IPS-15b (cell line): ENCODE measurements at regions not wholly inside any gene's neighbourhood (a gene's known extent, or its start where the extent isn't known, plus 50 kb on each side); places are given as distances from the start of the nearest gene placed in this dataset.
"Not testable (repeated sequence)": the region's sequence is repeated elsewhere in the genome, so short reads cannot be mapped to it uniquely, and the experiment has no call there.

Experiments
- H3K27me3 ChIP-seq: one replicate; pipeline ENCODE4 v1.6.1; 2013; ENCODE audit warnings: low read length; ENCODE audit not compliant: control insufficient read depth, insufficient read depth
- H3K36me3 ChIP-seq: one replicate; pipeline ENCODE4 v1.6.1; 2013; ENCODE audit warnings: low read length; ENCODE audit not compliant: control insufficient read depth, insufficient read depth
- H3K4me1 ChIP-seq: one replicate; pipeline ENCODE4 v1.6.1; 2013; ENCODE audit warnings: mild to moderate bottlenecking, low read length; ENCODE audit not compliant: control insufficient read depth, insufficient read depth
- H3K4me3 ChIP-seq: one replicate; pipeline ENCODE4 v1.5.1; 2013; ENCODE audit warnings: low read depth, low read length
- H3K9ac ChIP-seq: one replicate; pipeline ENCODE4 v1.6.1; 2013; ENCODE audit warnings: low read depth, mild to moderate bottlenecking, low read length
- H3K9me3 ChIP-seq: one replicate; pipeline ENCODE4 v1.6.1; 2013; ENCODE audit warnings: mild to moderate bottlenecking, low read length; ENCODE audit not compliant: control insufficient read depth, insufficient read depth

DNA sequence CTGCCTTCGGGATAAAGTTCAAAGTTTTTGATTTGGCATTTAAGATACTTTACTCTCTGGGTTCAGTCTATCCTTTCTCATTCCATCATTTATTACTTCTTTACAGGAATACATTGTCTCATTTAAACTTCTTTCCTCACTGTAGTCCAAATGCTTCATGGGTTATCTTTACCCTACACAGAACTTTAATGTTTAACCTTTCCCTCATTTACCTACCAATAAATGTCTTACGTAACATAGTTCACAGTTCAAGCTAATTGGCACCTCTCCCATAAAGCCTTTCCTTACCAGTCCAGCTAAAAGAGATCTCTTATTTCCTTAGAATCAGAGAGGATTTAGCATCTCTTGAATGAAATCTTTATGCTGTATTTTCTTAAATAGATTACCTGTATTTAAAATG lies 476.3 kb upstream of the SEL1L start:
- Histone ChIP-seq H3K4me3 (no peak overlapping the region), H3K4me1 (no peaks in the 10 kb centered on the region), H3K36me3 (no peaks in the 10 kb centered on the region), H3K27me3 (no peaks in the 10 kb centered on the region), H3K9me3 (no peaks in the 10 kb centered on the region), H3K9ac (no peak overlapping the region)

DNA sequence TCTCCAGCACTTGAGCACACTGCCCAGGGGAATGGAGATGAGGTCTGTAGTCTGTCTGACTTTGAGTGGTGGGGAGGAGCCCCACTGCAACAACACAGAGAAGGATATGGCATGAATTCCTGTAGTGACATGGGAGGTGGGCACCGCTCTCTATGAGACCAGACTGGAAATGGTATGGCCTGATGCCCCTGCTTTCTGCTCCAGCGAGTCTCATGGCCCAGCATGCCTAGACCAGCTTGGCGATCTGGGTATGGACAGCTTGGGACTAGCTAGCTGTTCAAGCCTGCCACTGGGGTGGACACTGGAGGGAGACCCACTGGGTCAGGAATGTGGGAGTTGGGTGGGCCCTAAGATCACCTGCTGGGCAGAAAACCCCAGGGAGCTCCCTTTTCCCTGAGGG lies 477.8 kb upstream of the SEL1L start:
- Histone ChIP-seq H3K9ac (no peak overlapping the region), H3K36me3 (no peaks in the 10 kb centered on the region), H3K4me3 (no peak overlapping the region), H3K27me3 (no peaks in the 10 kb centered on the region), H3K4me1 (no peaks in the 10 kb centered on the region), H3K9me3 (no peaks in the 10 kb centered on the region)

DNA sequence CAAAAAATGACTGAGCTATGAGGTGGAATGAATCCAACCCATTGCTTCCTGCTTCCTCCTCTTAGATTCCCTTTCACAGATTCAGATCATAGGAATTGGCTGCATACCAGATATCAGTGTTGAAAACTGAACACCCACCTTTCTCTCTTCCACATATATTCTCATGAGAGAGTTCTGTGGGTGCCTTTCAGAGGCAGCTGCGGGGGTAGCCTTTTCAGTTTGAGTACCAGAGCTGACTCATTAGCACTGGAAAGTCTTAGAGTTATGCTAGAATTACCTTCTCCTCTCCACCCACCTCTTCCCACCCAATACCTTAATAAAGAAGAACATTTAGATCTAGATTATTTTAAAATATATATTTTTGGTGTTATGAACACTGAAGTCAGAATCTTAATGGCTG lies 495.4 kb upstream of the SEL1L start:
- Histone ChIP-seq H3K27me3 (no peaks in the 10 kb centered on the region), H3K9ac (no peak overlapping the region), H3K9me3 (peaks cover 3% of the 10 kb centered on the region), H3K4me3 (no peak overlapping the region), H3K36me3 (no peaks in the 10 kb centered on the region), H3K4me1 (no peaks in the 10 kb centered on the region)

DNA sequence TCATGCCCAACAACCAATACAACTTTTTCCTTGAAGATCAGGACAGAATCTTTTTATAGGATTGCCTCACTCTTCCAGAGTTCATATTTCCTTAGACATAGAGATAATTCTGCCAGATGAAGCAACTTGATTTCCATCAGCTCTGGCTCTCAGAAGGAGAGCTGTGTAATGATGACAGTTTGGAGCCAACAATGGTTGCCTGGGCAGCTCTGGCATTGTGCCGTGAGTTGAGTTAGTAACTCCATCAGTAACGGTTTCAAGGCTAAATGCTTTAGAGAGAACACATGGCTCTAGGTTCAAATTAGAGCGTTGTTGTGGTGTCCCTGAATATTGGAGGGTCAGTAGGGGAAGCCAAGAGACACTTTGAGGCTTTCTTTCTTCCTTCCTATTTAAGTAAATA lies 501.7 kb upstream of the SEL1L start:
- Histone ChIP-seq H3K36me3 (no peaks in the 10 kb centered on the region), H3K9me3 (no peaks in the 10 kb centered on the region), H3K27me3 (no peaks in the 10 kb centered on the region), H3K4me1 (no peaks in the 10 kb centered on the region), H3K4me3 (no peak overlapping the region), H3K9ac (no peak overlapping the region)

DNA sequence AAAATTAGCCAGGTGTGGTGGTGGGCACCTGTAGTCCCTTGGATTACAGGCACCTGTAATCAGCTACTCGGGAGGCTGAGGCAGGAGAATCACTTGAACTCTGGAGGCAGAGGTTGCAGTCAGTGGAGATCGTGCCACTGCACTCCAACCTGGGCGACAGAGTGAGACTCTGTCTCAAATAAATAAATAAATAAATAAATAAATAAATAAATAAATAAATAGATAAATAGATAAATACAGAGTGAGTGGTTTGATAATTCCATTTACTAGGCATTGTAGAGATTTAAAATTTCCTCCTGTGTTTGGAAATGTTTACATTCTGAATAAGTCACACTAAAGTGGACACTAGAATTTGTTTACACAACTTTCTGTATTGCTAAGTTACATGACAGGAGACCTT lies 504.4 kb upstream of the SEL1L start:
- not testable (repeated sequence) for H3K27me3 ChIP-seq, H3K9me3 ChIP-seq, H3K9ac ChIP-seq, H3K4me1 ChIP-seq, H3K4me3 ChIP-seq, H3K36me3 ChIP-seq

DNA sequence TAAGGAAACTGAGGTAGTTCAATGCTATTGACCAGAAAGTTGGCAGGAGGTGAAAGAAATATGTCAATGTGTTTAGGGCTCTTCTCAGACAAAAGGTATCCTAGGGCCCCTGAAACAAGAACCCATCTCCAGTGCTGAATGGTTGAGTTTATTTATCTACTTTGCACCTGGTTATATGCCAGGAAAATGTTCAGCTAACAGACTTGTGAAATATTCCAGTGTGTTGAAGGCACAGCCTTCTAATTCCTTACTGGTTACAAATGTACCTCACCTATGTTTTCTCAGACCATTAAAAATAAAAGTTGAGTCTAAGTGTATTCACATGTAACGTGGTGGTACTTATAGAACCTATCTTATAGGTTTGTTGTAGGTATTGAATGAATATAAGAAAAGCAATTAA lies 511.7 kb upstream of the SEL1L start:
- Histone ChIP-seq H3K9me3 (no peaks in the 10 kb centered on the region), H3K27me3 (no peaks in the 10 kb centered on the region)

DNA sequence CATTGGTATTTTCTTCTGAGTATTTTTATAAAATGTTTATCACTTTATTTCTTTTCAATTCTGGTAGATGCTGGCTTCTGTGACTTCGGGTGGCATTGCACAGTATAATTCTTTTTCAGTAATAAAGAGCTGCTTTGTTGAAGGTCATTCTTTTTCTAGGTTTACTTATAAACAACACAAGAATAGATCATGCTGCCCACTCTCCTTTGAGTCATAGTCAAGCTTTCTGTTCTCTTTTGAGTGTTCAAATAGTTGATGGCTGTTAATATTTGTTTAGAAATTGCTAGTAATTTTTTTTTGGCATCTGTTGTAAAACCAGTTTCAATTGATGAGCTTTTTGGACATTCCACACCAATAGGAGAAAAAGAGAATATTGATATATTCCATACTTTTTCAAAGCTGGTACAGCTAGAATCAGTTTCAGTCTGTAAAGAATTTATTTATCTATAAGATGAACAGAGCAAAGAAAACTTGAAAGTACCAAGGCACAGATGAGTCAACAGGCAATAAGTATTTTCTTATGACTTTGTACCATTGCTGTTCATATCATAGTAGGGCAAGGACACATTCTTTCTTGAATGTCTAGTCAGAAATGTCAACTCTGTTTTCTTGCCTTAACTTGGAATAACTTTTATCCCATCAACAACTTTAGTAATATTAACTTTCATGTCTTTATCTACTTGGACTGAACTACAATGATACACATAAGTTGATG lies 513.0 kb upstream of the SEL1L start:
- Histone ChIP-seq H3K9ac (no peak overlapping the region), H3K4me3 (no peak overlapping the region), H3K4me1 (no peaks in the 10 kb centered on the region), H3K36me3 (no peaks in the 10 kb centered on the region), H3K27me3 (no peaks in the 10 kb centered on the region), H3K9me3 (no peaks in the 10 kb centered on the region)

More for the DNA sequence above, 511.7 kb upstream of the SEL1L start:
- Histone ChIP-seq H3K36me3 (no peaks in the 10 kb centered on the region), H3K4me3 (no peak overlapping the region), H3K9ac (no peak overlapping the region), H3K4me1 (no peaks in the 10 kb centered on the region)

DNA sequence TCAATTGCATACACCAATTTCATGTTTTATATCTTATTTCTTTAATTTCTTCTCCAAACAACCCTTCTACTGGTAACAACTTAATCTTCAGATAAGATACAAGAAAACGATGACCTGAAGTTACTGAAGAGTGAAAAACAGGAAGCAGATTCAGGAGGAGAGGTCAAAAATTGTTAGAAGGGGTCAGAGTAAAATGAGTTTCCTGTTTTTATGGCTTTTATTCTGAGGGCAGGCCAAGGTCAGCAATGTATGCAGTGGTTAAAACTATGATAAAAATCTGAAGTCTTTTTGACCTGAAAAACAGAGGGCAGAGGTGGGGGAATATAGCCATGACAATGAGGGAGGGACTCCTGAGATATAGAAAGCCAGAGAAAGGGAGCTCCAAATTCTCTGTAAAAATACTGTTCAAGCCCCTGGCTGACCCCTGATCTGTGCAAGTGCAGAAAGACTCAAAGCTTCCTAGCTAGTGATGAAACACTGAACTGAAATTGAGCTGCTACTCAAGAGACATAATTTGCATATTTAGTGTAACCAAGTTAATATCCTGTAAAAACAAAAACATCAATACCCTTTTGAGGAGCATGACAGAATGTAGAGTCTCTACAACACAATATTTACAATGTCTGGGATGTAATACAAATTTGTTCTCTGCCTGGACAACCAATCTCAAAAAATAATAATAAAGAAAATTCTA lies 514.3 kb upstream of the SEL1L start:
- Histone ChIP-seq H3K4me3 (no peak overlapping the region), H3K4me1 (no peaks in the 10 kb centered on the region), H3K9me3 (no peaks in the 10 kb centered on the region), H3K9ac (no peak overlapping the region), H3K27me3 (no peaks in the 10 kb centered on the region), H3K36me3 (no peaks in the 10 kb centered on the region)

DNA sequence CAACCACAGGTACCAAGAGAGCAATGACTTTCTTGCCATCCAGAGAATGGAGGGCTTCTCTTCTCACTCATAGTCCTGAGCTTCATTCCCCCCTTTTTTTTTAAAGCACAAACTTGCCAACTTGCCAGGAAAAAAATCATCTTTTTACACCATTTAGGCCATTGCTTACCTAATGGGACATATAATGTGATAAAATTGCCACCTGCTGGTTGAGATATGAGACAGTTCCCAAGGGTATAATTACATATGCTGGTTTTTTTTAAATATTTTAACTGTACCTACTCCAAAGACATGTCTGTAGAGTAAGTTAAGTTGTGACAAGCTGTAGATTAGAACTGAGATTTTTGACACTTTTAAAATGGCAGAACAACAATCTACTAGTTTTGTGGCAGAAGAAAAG lies 519.1 kb upstream of the SEL1L start:
- Histone ChIP-seq H3K4me3 (no peak overlapping the region), H3K4me1 (no peaks in the 10 kb centered on the region), H3K27me3 (no peaks in the 10 kb centered on the region), H3K36me3 (no peaks in the 10 kb centered on the region), H3K9ac (no peak overlapping the region), H3K9me3 (no peaks in the 10 kb centered on the region)

DNA sequence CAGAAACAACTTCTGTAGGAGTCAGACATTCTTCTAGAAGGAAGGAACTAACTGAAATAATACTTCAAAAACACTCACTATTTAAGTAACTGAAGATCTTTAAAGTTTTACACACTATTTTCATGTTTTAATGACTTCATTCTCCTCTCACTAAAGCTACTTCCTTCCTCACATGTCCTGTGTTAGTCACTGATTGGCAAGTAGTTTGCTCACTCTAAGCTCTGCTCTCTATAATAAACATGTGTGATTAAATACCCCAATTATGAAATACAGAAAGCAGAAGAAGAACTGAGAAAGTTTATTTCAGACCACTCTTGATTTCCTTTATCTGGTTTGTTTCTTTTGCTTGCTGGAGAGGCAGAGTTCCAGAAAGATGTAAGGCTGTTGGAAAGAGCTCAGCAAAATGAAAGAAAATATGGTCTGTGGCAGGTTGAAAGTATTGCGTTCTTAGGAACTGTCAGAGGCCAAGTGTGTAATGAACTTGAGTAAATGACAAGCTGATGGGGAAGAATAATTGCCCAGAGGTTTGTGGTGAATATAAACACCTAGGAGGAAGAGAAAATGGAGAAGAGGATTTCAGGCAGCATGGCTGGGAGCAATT lies 522.0 kb upstream of the SEL1L start:
- H3K27me3 ChIP-seq, result no peaks in the 10 kb centered on the region
- no peaks in the 10 kb centered on the region for H3K9me3 ChIP-seq
- H3K9ac ChIP-seq, result no peak overlapping the region
- H3K36me3 ChIP-seq, result no peaks in the 10 kb centered on the region
- no peak overlapping the region for H3K4me3 ChIP-seq
- peaks cover 9% of the 10 kb centered on the region for H3K4me1 ChIP-seq

DNA sequence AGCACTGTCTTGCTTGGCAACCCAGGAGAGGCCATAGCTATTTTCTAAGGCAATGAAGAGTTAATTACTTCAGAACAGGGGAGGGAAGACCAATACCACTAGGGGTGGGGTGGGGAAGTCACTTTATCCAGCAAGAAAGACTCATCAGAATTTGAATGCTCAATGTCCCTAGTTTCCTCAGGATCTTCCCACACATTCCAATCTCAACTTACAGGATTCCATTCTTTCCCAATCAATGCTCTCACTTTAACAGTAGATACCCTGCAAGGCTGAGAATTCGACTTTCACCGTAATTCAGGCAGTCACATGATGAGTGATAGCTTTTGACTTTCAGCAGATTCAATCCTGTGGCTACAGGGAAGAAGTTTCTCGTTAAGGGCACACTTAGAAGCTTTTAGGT lies 526.6 kb upstream of the SEL1L start:
- H3K9me3 ChIP-seq, result no peaks in the 10 kb centered on the region
- peaks cover 10% of the 10 kb centered on the region for H3K4me1 ChIP-seq
- no peak overlapping the region for H3K4me3 ChIP-seq
- H3K36me3 ChIP-seq, result no peaks in the 10 kb centered on the region
- no peaks in the 10 kb centered on the region for H3K27me3 ChIP-seq
- no peak overlapping the region for H3K9ac ChIP-seq

DNA sequence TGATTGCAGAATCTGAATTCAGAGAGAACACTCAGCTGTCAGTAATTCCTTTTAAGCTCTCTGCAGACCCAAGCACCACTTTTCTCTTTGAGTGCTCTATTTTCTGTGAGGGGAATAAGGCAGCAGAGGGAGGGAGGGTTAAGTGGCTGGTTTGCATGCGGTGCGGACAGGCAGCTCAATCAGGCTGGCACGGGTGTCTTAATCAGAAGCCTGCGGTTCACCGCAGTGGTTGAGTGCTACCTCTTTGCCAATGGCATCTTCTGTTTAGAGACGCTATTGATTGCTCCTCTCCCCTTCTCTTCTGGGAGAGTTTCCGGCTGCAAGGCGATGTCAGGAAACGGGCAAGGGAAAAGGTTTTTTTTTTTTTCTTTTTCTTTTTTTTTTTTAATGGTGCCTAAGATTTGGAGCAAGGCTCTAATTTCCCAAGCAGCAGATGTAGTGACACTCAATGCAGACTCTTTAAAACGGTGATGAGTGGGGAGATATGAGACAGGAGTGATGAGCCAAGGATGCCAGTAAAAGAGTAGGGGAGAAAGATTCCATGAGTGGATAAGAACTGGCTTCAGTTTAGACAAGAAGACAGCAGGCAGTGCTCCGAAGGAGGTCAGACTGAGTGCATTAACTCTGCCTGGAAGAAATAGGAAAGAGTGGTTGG lies 533.7 kb upstream of the SEL1L start:
- Histone ChIP-seq H3K9me3 (no peaks in the 10 kb centered on the region), H3K27me3 (no peaks in the 10 kb centered on the region), H3K4me1 (no peaks in the 10 kb centered on the region), H3K36me3 (no peaks in the 10 kb centered on the region), H3K4me3 (no peak overlapping the region), H3K9ac (no peak overlapping the region)
